Effector CD8-positive, alpha-beta T cell (primary cell): ENCODE measurements at regions not wholly inside any gene's neighbourhood (a gene's known extent, or its start where the extent isn't known, plus 50 kb on each side); places are given as distances from the start of the nearest gene placed in this dataset.

Experiments
- DNase-seq: peaks from one replicate; lab custom pipeline; 2025; lab: John Stamatoyannopoulos, UW

DNA sequence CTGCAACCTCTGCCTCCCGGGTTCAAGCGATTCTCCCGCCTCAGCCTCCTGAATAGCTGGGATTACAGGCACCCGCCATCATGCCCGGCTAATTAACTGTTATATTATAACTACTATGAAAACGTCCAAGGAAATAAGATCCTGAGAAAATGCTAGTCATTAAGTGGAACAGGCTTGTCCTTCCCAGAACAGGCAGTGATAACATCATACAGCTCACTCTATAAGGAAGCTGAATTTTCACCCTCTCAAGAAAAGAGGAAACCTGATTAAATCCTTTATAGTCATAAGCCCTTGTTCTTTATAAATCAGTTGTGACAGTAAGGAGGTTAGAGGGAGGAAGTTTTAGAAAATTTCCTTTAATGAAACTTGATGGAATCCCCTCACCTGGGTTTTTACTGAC, 163.9 kb upstream of the CLINT1 start:
- DNase-seq = no peak

DNA sequence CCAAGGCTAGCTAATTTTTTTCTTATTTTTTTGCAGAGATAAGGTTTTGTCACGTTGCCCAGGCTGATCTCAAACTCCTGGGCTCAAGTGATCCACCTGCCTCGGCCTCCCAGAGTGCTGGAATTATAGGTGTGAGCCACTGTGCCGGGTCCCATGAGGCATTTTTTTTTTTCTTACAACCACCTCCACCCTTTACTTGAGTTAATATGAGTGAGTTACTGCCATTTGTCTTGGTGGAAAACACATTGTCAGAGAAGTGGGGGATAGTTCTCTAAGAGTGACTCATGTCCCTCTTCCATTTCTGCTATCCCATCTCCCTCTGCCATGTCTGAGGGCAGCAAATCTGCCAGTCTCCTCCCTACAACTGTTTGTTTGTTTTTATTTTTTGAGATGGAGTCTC, 163.4 kb upstream of the CLINT1 start:
- DNase-seq = no peak

DNA sequence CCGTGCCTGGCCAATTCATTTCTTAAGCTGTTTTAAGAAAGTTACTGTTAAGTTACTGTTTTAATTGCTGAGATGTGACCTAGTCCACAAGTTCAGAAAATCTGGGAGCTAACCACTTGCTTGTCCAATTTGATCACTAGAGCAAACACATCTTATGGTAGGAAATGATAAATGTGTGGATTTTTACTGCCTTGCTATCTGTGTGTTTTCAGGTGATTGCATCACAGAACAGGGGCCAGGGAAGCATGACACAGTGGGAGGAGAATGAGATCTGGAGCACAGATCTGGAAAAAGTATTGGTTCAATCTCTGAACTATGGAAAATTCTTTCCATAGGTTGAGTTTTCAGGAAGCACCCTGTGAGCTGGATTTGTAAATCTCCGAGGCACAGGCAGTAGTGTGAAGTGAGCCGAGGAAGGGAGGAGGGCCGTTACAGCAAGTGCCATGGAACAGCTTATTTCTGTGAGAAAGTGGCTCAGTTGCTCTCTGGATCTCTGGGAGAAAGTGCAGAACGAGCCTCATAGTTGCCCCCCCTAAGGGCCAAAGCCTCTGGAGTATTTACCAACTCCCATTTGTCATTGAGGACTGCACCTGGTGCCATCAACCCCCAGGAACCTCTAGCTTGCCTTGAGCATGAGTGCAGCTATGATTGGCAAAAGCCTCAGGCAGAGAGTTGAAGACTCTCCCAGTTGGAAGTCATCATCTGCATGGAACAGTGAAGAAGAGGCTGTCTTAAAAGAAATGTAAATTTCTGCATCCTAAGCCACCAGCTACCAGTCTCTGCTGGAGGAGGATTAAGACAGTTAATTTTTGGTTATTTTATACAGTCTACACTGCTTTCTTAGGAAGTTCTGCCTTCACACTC, 161.8 kb upstream of the CLINT1 start:
- no peak for DNase-seq

DNA sequence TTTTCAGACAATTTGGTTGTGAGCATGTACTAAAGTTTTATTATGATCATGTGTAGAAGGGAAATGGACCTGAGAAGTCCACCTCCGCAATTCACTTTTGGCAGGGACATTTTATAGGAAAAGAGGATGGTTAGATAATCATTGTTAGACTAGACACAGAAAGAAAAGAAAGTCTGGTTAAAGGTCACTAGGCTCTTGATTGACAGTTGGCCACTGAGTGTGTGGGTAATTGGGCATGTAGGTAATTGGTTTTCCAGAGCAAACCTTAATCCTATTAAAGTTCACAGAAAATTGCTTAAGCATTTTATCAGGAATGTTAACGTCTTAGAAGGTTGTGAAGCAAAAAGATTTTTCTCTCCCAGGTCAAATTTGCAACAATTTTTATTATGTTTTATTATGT, 158.5 kb upstream of the CLINT1 start:
- DNase-seq = no peak

DNA sequence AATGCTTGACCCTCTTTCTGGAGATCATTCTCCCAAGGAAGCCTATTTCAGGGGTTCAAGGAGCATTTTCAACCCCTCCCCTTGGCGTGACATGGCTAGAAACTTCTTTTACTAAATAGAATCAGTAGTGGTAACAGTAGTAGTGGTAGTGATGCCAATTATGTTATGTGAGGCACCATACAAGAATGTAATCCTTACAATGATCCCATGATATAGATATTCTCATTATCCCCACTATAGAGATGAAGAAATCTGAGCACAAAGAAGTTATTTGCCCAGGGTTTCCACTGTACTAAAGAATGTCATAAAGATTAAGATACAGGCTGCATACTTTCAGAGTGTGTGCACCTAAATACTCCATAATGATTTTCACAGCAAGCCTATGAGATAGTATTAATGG, 155.4 kb upstream of the CLINT1 start:
- DNase-seq = no peak

DNA sequence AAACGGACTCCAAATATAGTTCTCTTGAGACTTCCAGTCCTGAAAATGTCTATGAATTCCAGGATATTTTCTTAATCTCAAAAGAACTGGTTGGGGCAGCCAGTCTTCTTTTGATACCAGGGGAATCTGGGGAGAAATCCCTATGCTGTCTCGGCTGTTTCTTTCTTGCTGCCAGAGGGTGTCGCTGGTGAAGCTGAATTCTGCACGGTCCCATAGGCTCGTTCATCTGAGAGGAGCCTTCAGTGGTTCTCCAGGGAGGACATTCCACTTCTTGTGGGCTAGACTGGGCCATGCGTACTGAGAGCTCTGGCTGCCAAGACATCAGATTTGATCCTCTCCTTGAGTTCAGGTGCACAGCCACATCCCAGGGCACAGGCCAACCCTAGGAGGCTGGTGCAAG, 155.0 kb upstream of the CLINT1 start:
- DNase-seq = no peak

DNA sequence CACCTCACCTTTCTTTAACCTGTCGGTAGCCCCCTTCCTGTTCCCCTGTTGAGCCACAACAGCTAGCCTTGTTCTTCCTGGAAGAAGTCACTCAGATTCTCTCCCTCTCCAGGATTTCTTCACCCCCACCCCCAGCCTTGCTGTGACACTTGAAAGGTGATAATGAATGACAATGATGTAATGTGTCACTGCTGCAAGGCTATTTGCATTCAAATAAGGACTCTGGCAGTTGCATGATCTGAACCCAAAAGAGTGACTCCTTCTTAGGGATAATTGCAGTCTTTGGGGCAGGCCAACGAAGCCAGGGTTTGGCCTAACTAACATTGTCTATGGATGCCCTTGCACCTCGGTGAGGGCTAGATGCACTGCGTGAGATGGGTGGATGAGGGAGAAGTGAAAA, 154.4 kb upstream of the CLINT1 start:
- no peak for DNase-seq

DNA sequence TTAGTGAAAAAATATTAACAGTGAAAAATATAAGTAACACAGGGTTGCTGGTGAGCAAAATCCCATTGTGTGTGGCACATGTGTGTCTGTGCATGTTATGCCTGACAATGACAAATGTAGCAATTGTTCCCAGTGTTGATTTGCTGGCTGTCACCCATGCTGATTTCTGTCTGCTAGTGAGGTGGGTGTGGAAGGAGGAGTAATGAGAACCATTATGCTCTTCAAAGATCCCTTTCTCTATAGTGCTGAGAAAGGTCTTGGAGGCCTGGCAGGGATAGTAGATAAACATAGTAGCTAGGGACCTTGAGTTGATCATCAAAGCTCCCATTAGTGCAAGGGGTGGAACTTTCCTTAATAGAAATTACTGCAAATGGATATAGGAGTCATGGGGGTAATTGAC, 152.5 kb upstream of the CLINT1 start:
- no peak for DNase-seq

DNA sequence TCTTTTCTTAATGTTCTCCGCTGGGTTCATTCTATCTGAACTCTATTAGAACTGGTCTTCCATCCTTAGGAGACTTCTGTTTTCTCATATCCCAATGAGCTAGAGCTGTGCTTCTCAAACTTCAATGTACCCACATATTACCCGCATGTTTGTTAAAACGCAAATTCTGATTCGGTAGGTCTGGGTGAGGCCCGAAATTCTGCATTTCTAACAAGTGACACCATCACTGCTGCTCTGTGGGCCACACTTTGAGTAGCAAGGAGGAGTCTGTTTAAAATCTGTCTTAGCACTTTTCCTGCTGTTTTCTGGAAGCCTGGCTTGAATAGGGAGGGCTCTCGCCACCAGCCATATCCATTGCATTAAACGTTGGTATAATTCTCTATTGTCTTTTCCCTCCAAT, 151.9 kb upstream of the CLINT1 start:
- no peak for DNase-seq

DNA sequence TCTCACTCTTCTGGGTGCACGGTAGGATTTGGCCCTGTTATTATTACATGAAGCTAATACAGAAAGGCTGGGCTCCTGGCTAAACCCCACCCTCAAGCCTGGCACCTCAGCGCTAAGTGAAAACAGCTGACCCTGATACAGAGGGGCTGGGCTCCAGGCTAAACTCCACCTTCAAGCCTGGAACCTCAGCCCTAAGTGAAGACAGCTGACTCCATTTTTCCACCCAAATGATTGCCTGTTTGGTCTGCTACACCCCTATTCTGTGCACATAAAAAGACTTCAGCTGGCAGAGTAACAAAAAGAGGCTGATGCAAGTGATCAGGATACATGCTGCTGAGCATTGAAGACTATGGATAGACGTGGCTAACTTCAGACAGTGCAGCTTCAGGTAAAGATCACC, 148.4 kb upstream of the CLINT1 start:
- no peak for DNase-seq

DNA sequence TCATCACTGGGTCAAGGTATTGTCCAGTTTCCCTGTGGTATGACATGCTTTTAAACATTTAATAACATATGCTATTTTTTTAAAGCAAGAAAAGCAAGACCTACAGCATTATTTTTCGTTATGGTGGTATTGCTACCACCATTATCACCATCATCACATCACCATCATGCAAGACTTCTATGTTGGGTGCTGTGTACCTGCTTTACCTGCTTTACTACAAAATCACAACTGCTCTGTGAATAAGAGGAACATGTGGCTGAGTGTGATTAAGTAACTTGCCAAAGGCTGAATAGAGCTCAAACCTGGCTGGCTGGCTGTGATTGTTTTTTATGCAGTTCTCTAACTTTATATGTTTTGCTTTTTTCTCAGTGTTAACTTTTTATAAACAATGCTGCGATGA, 140.8 kb upstream of the CLINT1 start:
- DNase-seq = no peak

DNA sequence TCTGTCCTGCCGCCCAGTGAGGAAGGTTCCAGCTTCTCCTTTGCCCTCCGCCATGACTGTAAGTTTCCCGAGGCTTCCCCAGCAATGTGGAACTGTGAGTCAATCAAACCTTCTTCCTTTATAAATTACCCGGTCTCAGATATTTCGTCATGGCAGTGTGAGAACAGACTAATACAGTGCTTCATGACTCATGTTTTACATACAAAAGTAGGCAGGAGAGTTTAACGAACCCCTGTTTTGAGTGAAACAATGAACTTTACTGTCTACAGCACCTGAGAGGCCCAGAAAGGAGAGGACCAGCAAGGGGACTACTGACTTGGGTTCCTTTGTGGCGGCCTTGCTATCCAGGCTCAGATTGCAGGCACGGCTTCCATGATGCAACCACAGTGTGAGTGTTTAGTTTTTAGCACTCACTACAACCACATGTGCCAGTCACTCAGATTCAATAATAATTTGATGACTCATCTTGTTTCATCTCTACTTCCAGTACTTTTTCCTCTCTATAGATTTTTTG, 139.1 kb upstream of the CLINT1 start:
- no peak for DNase-seq

DNA sequence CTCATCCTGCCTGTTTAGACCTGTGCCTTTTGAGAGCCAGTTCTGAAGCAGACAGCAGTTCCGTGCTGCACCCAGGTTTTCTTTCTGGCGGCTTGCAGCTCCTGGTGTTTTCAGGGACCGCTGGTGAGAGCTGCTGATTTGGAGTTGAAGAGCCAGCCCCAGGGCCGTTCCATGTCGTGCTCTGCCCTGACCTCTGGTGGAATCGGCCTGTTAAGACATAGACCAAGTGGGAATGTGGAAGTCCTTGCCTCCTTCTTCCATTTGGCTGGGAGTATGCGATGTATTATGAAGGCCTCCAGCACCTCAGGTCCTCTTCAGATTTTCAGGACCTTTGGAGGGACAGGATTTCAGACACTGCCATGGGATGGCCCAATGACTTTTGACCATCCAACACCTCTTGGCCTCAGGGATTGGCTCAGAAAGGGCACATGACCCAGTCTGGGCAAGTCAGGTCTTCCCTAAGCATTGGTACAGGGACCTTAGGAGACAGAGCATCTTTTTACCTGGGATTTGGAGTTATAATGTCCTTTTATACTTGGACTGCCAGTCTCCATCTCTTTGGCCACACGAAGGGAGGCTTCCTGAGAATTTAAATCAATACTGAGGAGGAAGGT, 136.1 kb upstream of the CLINT1 start:
- DNase-seq = peak; percentile 8

DNA sequence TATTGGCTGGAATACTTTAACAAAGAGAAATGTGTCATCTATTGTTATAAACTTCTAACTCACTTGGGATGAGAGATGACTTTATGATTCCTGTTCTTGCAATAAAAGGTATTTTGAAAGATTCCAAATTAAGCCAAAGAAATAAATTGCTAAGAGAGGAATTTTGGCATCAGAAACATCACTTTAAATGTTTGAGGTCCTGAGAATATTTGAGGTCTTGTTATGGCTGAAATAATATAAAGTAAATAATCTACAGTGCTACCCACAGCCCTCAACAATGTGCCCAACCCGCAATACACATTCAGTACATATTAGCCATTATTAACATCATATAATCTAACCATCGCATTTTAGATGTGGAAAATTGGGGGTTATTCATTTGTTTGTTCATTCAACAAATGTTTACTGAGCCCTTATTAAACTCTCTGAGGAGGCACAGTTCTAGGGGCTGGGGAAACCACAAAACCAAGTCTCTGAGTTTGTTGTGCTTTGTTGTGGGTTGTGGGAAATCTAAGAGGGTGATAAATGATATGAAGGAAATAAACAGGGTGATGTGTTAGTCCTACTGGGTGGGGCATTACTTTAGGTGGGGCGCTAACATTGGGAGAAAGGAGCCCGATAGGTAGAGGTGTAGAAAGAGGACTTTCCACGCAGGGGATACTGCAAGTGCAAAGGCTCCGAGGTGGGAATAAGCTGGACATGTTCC, 135.2 kb upstream of the CLINT1 start:
- no peak for DNase-seq

DNA sequence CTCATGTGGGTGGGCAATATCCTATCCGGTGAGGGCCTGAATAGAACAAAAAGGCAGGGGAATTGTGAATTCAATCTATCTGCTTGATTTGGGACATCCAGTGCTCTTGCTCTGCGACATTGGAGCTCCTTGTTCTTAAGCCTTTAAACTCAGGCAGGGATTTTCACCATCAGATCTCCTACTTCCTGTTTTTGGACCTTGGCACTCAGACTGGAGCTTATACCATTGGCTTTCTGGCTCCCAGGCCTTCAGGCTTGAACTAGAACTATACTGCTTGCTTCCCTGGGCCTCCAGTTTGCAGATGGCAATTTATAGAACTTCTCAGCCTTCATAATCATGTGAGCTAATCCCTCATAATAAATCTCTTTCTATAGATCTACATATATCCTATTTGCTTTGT, 134.3 kb upstream of the CLINT1 start:
- DNase-seq = no peak

DNA sequence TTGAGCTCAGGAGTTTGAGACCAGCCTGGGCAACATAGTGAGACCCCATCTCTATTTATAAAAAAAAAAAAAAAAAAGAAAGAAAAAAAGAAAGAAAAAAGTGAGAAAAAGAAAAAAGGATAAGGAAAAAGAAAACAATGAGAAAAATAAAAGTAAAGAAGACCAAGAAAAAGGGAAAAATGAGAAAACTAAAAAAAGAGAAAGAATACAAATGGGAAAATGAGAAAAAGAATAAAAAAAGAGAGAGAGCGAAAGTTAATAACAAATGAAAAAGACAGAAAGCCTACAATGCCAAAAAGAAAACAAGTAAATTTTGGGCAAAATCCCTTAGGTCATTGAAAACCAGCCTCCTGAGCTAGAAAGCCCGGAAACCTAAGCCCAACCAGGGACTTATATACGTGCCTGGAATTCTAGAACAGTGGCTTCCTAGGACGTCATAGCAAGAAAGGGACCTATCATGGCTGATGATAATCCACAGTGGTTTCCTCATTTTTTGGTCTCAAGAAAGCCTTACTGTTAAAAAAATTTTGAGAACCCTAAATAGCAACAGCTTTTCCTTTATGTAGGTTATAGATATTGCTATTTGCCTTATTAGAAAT, 131.7 kb upstream of the CLINT1 start:
- no peak for DNase-seq

DNA sequence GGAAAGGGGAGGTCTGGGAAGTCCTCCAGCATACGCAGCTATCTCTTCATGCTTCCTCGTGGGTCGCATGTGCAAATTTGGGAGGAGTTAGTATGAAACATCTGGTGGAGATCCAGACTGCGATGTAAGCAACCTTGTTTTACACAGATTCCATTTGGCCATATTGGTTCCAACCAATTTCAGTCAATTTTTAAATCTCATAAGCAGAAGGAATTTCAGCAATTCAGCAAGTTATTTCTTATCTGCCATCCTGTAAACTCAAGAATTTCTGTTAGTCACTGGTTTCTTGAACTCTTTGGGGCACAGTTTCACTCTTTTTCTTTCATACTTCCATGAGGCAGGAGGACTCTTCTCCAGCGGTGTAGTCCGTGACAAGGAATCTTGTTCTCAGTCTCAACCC, 130.4 kb upstream of the CLINT1 start:
- no peak for DNase-seq

DNA sequence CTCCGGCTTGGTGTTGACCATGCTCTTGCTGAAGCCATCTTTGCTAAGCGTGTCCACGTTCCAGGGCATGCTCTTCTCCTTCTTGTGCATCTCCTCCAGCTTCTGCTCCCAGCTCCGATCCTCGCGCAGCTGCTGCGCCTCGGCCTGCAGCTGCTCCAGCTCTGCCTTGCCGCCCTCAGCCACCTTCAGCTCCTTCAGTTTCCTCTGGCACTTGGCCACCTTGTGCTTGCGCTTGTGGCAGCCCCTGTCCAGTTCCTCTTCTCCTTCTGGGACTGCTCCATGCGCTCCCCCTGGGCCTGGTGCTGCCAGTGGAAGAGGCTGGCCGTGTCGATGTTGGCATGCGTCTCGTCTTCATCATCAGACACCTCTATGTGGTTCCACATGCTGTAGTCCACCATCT, 128.3 kb upstream of the CLINT1 start:
- DNase-seq = no peak

DNA sequence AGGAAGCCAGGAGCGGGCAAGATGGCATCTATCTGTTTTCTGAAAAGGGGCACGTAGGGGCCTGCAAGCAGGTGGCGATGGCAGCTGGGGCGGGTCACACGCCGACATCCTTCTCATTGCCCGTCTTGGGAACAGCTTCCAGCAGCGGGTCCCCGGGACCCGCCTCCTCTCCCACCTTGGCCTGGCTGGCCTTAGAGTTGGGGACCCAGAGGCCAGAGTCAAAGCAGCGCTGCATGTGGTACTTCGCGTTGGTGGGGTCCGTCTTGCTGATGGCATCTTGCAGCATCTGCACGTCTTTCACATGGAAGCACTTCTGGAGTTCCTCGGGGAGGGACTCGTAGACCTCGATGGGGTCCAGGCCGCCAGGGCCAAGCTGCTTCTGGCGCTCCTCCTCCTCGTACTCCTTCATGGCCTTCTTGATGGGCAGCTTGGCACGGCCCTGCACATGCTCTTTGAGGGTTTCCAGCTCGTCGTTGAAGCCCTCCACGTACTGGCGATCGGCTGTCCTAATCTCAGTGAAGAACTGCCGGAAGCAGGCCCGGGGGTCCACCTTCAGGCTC, 127.6 kb upstream of the CLINT1 start:
- no peak for DNase-seq

DNA sequence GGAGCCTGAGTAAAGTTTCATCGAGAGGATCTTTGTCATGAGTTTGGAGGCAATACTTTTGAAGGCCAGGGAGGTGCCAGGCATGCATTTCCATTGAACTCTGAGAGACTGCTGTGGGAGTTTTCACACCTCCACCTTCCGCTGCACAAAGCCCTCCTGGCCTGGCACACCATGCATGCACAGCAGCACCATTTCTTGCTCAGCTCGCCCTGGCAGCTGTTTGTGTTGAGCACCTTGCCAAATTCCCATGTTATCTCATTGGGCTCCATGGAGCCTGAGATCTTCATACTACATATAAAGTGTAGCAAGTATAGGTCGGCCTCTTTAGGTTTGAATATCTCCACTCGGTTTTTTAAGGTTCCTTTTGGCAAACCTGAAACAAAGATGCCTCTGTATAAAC, 125.7 kb upstream of the CLINT1 start:
- no peak for DNase-seq

DNA sequence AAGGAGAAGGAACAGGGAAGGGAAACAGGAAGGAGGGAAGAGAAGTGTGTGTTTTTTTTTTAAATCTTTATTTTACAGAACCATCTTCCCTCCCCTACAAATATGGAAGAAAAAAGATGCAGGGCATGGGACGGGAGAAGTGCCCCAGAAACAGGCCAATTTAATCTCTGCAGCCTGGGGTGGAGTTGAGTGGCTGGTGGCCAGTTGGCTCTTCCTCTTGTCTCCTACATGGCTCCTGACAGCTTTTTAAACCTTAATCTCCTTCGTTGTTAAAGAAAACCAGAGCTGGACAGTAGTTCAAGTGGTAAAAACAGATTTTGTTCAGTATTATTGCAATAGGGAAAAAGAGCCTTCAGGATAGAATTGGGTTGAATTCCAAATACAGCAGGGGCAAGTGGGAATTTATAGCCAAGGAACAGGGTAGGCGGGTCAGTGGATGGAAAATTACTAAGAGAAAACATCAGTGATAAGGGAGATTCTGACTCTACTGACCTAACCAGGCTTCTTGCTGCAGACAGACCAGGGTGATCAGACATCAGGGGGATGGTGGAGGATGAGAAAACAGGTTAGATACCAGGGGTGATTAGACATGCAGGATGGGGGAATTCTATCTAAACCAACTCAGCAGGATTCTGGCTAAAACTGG, 125.1 kb upstream of the CLINT1 start:
- no peak for DNase-seq

DNA sequence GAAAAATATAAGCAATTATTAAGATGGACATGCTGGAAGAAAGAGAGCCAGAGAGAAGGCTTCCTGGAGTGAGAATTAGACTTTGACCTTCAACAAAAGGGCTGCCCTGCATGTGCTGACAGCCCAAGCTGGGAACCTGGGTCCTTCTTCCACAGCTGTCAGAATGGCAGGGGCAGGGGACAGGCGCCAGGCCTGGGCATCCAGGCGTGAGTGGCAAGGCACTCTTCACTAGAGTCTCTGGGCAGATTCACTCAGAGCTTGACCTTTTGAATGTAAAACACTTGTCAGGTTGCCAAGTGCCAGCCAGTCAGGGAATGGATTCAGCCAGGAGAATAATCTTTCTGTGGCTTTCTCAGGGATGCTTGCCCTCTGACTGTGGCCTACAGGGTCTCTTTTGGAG, 119.1 kb upstream of the CLINT1 start:
- DNase-seq = no peak
